ENCODE measurements at regions not wholly inside any gene's neighbourhood (a gene's known extent, or its start where the extent isn't known, plus 50 kb on each side); places are given as distances from the start of the nearest gene placed in this dataset.

- no peak for TF ChIP-seq CTCF (IDR thresholded peaks at IDR 0.05; ENCODE audit: insufficient read depth, low read depth, low read length)
- no peak for TF ChIP-seq EZH2 (IDR thresholded peaks at IDR 0.05; ENCODE audit: insufficient read depth, low read length)
These were observed 612.5 kb upstream of the ATXN8OS start for GRCh38 chr13:69495096-69495495.
